ENCODE measurements at regions not wholly inside any gene's neighbourhood (a gene's known extent, or its start where the extent isn't known, plus 50 kb on each side); places are given as distances from the start of the nearest gene placed in this dataset.

GRCh38 chr9:99559776-99560175 is 261.9 kb upstream of the NR4A3 start:
- TF ChIP-seq CREB1 (CRISPR knock-in tag; IDR thresholded peaks at IDR 0.05) (no peak), CTCF (IDR thresholded peaks at IDR 0.05) (no peak), JUN (CRISPR knock-in tag; IDR thresholded peaks at IDR 0.05) (no peak), ZNF416 (CRISPR knock-in tag; IDR thresholded peaks at IDR 0.05) (no peak), CREM (CRISPR knock-in tag; IDR thresholded peaks at IDR 0.05) (no peak), GABPB1 (CRISPR knock-in tag; IDR thresholded peaks at IDR 0.05) (no peak), FOXP1 (CRISPR knock-in tag; IDR thresholded peaks at IDR 0.05; ENCODE audit: borderline replicate concordance) (no peak)

Data from WTC11 (cell line).